ACC112 (cell line): ENCODE measurements at regions not wholly inside any gene's neighbourhood (a gene's known extent, or its start where the extent isn't known, plus 50 kb on each side); places are given as distances from the start of the nearest gene placed in this dataset.

ENCODE experiments used
- H2AFZ ChIP-seq: fragments of 200-600 bp; sonication (generic); one replicate; pipeline ENCODE4 v1.6.0; 2017; ENCODE audit warnings: antibody characterized with exemption, low read length; ENCODE audit not compliant: unreplicated experiment
- H3K27ac ChIP-seq: fragments of 200-600 bp; sonication (generic); 2 replicates; pipeline ENCODE4 v1.5.1; 2014; ENCODE audit warnings: low read depth, mild to moderate bottlenecking, antibody characterized with exemption, low read length, moderate library complexity
- H3K27me3 ChIP-seq: fragments of 200-600 bp; sonication (generic); 2 replicates; pipeline ENCODE4 v1.6.1; 2014; ENCODE audit warnings: mild to moderate bottlenecking, antibody characterized with exemption, low read length, moderate library complexity, mixed read lengths; ENCODE audit not compliant: insufficient read depth
- H3K36me3 ChIP-seq: fragments of 200-600 bp; sonication (generic); 2 replicates; pipeline ENCODE4 v1.6.1; 2016; ENCODE audit warnings: mild to moderate bottlenecking, antibody characterized with exemption, low read length, moderate library complexity, mixed read lengths; ENCODE audit not compliant: insufficient read depth
- H3K4me1 ChIP-seq: fragments of 200-600 bp; sonication (generic); one replicate; pipeline ENCODE4 v1.6.1; 2016; ENCODE audit warnings: low read length, mixed read lengths; ENCODE audit not compliant: insufficient read depth, unreplicated experiment, control insufficient read depth
- H3K4me3 ChIP-seq: fragments of 200-600 bp; sonication (generic); 2 replicates; pipeline ENCODE4 v1.5.1; 2014; ENCODE audit warnings: mild to moderate bottlenecking, low read depth, low read length
- H3K79me2 ChIP-seq: fragments of 200-600 bp; sonication (generic); one replicate; pipeline ENCODE4 v1.6.0; 2016; ENCODE audit warnings: low read length; ENCODE audit not compliant: control insufficient read depth, unreplicated experiment, insufficient read depth

DNA sequence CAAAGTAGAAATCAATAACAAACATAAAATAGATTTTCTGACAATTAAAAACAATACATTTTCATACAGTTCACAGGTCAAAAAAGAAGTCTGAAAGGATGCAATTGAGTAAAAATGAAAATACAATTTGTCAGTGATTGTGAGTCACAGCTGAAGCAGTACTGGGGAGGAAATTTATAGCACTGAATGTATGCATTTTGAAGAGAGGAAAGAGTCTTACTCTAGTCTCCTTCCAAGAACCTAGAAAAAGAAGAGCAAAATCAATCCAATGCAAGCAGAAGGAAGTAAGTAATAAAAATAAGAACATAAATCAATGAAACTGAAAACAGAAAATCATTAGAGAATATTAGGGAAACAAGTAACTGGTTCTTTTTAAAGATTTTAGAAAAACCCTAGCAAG is 507.2 kb upstream of the IGFBP3 start:
- Histone ChIP-seq H3K79me2 (no peaks in the 10 kb centered on the region), H3K27ac (no peak overlapping the region), H3K4me3 (no peak overlapping the region), H2AFZ (no peak overlapping the region), H3K36me3 (no peaks in the 10 kb centered on the region), H3K27me3 (no peaks in the 10 kb centered on the region), H3K4me1 (peaks cover 22% of the 10 kb centered on the region)

- H3K27ac ChIP-seq, result no peak overlapping the region
- H3K4me3 ChIP-seq, result no peak overlapping the region
- no peaks in the 10 kb centered on the region for H3K27me3 ChIP-seq
- no peaks in the 10 kb centered on the region for H3K36me3 ChIP-seq
- no peak overlapping the region for H2AFZ ChIP-seq
- no peaks in the 10 kb centered on the region for H3K79me2 ChIP-seq
- peaks cover 6% of the 10 kb centered on the region for H3K4me1 ChIP-seq
These were observed 503.9 kb upstream of the IGFBP3 start for GRCh38 chr7:46424934-46425333.

GRCh38 chr7:46421441-46422230 is 500.6 kb upstream of the IGFBP3 start:
- Histone ChIP-seq H3K27ac (no peak overlapping the region), H3K4me3 (no peak overlapping the region), H3K4me1 (no peaks in the 10 kb centered on the region), H3K27me3 (no peaks in the 10 kb centered on the region), H2AFZ (no peak overlapping the region), H3K36me3 (no peaks in the 10 kb centered on the region), H3K79me2 (no peaks in the 10 kb centered on the region)

GRCh38 chr7:46414946-46415345 is 493.9 kb upstream of the IGFBP3 start:
- no peaks in the 10 kb centered on the region for H3K4me1 ChIP-seq
- H3K27ac ChIP-seq, result no peak overlapping the region
- no peaks in the 10 kb centered on the region for H3K27me3 ChIP-seq
- H3K36me3 ChIP-seq, result no peaks in the 10 kb centered on the region
- no peak overlapping the region for H3K4me3 ChIP-seq
- no peaks in the 10 kb centered on the region for H3K79me2 ChIP-seq
- H2AFZ ChIP-seq, result no peak overlapping the region

- Histone ChIP-seq H3K4me3 (no peak overlapping the region), H3K4me1 (no peaks in the 10 kb centered on the region), H3K27me3 (no peaks in the 10 kb centered on the region), H3K27ac (no peak overlapping the region), H2AFZ (no peak overlapping the region), H3K79me2 (no peaks in the 10 kb centered on the region), H3K36me3 (no peaks in the 10 kb centered on the region)
These were observed 490.2 kb upstream of the IGFBP3 start for GRCh38 chr7:46411236-46411635.

- Histone ChIP-seq H3K27ac (no peak overlapping the region), H3K79me2 (no peaks in the 10 kb centered on the region), H3K4me1 (no peaks in the 10 kb centered on the region), H3K36me3 (no peaks in the 10 kb centered on the region), H2AFZ (no peak overlapping the region), H3K4me3 (no peak overlapping the region), H3K27me3 (no peaks in the 10 kb centered on the region)
These were observed 486.1 kb upstream of the IGFBP3 start for GRCh38 chr7:46407125-46407524.

DNA sequence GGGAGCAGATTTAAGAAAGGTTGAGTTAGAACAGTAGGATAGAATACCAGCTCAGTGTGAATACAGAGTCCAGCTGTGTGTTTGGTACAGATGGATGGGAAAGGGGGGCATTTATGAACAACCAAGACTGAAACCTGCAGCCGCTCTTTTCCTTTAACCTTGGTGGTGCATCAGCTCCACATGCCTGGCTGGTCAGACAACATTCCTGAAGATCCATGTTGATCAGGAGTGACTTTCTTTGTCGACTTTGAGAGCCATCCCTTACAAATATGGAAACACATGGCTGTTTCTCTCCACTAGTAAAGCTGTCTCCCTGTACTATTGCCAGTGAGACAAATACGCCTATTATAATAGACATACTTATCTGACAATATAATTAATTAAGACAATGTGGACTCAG is 476.5 kb upstream of the IGFBP3 start:
- H3K79me2 ChIP-seq, result no peaks in the 10 kb centered on the region
- no peak overlapping the region for H2AFZ ChIP-seq
- H3K27ac ChIP-seq, result no peak overlapping the region
- H3K4me1 ChIP-seq, result no peaks in the 10 kb centered on the region
- no peaks in the 10 kb centered on the region for H3K36me3 ChIP-seq
- H3K27me3 ChIP-seq, result no peaks in the 10 kb centered on the region
- no peak overlapping the region for H3K4me3 ChIP-seq

- H3K27ac ChIP-seq, result no peak overlapping the region
- no peak overlapping the region for H2AFZ ChIP-seq
- H3K79me2 ChIP-seq, result no peaks in the 10 kb centered on the region
- H3K27me3 ChIP-seq, result no peaks in the 10 kb centered on the region
- H3K4me1 ChIP-seq, result no peaks in the 10 kb centered on the region
- no peaks in the 10 kb centered on the region for H3K36me3 ChIP-seq
- no peak overlapping the region for H3K4me3 ChIP-seq
These were observed 475.4 kb upstream of the IGFBP3 start for GRCh38 chr7:46396481-46396880.

DNA sequence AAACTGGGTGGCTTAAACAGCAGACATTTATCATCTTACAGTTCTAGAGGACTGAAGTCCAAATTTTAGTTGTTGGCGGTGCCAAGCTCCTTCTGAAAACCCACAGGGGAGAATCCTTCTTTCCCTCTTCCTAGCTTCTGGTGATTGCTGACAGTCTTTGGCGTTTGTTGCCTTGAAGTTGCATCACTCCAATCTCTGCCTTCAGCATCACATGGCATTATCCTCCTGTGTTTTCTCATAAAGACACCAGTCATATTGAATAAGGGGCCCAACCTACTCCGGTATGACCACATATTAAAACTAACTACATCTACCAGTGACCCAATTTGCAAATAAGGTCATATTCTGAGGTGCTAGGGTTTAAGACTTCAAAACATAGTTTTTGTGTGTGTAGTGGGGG is 472.1 kb upstream of the IGFBP3 start:
- Histone ChIP-seq H3K79me2 (no peaks in the 10 kb centered on the region), H3K4me1 (no peaks in the 10 kb centered on the region), H3K4me3 (no peak overlapping the region), H3K27ac (no peak overlapping the region), H3K27me3 (no peaks in the 10 kb centered on the region), H2AFZ (no peak overlapping the region), H3K36me3 (no peaks in the 10 kb centered on the region)

DNA sequence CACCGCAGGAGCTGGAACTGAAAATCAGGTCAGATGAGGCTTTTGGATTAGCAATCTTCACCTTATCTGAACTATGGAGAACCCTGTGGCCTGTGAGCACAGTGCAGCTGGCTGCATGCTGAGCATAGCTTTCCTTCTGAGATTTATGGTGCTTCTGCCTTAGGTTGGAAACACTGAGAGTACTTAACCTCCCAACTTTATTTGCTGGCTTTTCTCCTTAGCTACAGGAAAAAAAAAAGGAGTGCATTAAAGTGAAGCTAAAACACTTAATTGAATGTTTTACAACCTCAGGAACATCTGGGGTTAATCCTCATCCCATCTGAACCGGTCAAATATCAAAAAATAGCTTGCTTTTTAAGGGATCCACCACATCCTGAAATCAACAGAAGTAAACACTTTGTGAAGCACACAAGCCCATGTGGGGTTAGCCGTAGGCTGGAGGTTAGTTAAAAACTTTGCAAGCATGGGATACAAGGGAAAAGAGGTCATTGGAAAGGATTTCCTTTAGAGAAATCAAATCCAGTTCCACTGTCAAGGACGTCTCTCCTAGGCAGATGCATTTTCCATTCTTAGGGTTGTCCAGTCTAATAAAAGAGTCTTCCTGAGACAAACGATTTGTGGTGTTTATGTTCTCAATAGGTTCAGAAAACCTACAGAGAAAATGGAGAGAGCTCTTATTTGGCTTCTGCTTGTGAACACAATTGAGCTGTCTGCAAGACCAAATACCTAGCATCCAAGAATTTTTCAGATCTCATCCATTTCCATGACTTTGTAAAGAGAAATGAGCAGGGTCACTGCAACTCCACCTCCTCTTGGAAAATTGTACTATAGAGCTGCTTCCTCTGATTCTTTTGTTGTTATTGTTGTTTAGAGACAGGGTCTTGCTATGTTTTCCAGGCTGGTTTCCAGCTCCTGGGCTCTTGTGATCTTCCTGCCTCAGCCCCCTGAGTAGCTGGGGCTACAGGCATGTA is 470.4 kb upstream of the IGFBP3 start:
- Histone ChIP-seq H3K4me3 (no peak overlapping the region), H3K4me1 (peaks cover 14% of the 10 kb centered on the region), H3K79me2 (no peaks in the 10 kb centered on the region), H3K27ac (no peak overlapping the region), H2AFZ (no peak overlapping the region), H3K36me3 (no peaks in the 10 kb centered on the region), H3K27me3 (no peaks in the 10 kb centered on the region)
